ENCODE measurements at regions not wholly inside any gene's neighbourhood (a gene's known extent, or its start where the extent isn't known, plus 50 kb on each side); places are given as distances from the start of the nearest gene placed in this dataset.

GRCh38 chrX:68989865-68990606, 161.2 kb downstream of the EFNB1 start:
- no peak for TF ChIP-seq CTCF (IDR thresholded peaks at IDR 0.05; ENCODE audit: low read depth, low read length)
- no peak for TF ChIP-seq EZH2phosphoT487 (IDR thresholded peaks at IDR 0.05; ENCODE audit: low read depth)

All from OCI-LY3 (cell line).